GM19099 (cell line): ENCODE measurements at regions not wholly inside any gene's neighbourhood (a gene's known extent, or its start where the extent isn't known, plus 50 kb on each side); places are given as distances from the start of the nearest gene placed in this dataset.

Experiments used
- POLR2A ChIP-seq: IDR thresholded peaks from 3 replicates; pipeline ENCODE4 v1.6.1; 2011; ENCODE audit warnings: low read depth; ENCODE audit not compliant: insufficient read length; ENCODE audit errors: extremely low read depth

DNA sequence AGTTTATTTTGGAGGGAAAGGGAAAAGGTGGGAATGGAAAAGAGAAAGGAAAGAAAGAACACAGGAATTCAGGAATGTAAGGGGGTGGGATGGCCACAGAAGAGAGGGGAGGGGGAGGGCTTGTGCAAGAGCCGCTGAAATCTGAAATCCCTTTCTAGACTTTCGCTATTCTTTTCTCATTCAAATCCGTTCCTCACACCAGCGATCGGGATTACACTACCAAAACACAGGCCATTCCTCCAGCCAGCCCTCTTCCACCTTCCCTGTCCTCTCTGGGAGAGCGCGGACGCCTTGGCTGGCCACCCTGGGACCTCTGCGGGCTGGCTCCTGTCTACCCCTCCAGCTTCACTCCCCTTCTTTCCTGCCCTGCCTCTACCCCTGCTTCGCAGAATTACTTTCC lies 102.3 kb downstream of the CDCA7 start:
- no peak for TF ChIP-seq POLR2A

DNA sequence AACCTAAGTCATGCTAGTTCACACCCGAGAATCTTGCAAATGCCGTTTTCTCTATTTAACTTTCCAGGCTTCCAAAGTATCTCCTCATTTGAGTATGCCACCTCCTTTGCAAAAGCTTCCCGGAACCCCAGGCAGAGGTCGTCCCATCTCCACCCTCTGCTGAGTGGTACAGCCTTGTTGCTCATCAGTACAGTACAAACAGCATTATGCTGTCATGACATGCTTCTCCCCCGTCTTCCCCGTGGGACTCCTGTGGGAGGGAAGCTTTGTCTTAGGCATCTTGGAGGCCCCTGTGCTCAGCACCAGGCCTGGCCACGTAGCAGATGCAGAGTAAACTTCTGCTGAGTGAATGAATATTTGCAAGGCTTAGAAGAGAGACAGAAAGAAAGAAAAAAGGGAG lies 102.7 kb downstream of the CDCA7 start:
- TF ChIP-seq POLR2A = no peak

DNA sequence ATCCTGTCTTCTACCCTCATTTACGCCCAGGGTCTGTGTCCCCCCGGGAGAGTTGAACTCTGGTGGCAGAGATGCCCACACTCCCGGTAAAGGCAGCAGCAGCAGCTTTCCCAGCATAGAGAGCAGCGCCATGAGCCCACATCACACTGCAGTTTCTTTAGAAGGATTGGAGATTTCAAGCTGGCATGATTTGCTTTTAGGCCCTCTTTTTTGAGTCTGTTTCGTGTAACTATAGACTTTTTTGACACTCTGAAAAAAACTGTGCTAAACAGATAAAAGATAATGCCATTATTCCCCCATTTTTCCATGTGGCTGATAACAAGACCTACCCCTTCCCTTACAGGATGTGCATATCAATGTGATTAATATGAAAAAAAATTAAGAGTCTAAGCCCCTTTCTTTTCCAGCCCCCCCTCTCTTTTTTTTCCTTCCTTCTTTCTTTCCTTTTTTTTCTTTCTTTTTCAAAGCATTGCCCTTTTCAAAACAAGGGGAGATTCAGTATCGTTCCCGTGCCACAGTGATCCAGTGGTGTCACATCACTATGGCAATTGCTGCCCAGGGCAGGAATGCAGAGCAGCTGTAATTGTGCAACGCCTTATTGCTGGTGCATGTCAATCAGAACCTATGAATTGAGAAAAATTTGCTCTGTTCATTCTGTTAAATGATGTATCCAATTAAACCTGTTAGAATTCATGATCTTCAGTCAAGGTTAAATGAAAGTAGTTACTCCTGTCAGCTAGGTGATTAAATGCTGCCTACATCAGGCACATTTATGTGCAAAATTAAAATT lies 104.5 kb downstream of the CDCA7 start:
- no peak for TF ChIP-seq POLR2A

DNA sequence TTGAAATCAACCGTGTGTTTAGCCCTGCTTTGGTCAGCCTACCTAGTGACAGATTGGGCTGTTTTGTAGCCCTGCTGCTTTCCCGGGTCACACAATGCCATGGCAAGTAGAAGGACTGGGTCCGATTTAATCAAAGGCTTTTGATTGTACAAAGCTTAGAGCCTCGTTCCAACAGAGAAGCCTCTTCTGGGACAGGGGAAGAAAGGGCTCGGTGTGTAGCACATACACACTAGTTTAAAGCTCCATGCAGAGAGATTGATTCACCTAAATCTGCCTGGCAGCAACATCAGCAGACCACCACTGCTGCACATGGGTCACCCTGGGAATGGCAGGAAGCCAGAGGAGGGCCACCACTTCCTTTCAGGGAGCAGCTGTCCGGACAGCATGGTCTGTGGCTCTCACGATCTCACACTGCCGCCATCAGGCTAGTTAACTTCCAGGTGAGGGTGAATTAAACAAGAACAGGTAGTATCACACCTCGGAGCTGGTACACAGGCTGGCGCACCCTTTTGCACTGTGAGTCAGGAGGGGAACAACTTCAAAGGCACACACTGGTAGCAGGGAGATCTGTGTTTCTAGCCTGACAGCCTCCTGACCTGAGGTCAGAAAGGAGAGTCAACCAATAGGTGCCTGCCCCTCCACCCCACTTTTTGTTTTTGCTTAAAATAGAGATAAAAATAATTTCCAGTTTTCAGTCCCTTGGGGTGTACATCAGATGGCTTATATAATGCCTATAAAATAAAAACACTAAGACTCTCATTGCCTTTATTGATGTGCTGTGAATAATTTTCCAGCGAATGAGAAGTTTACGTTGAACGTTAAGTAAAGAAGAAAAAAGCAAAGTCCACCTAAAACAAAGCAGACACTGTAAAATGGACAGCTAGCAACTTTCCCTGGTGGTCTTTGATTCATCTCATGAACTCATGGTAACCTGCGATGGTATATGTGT lies 108.5 kb downstream of the CDCA7 start:
- TF ChIP-seq POLR2A = no peak

DNA sequence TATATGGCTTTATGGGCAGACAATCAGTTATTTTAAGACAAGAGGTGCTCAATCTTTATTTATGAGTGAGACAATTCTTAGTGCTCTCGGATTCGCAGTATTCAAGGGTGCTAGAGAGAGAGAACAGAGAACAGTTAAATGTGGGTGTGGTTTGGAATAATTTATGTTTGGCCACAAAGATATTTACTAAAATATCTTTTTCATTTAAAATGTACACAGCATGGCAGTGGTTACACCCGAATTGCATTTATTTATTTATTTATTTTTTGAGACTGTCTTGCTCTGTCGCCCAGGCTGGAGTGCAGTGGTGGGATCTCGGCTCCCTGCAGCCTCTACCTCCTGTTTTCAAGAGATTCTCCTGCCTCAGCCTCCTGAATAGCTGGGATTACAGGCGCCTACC lies 109.2 kb downstream of the CDCA7 start:
- TF ChIP-seq POLR2A = no peak

DNA sequence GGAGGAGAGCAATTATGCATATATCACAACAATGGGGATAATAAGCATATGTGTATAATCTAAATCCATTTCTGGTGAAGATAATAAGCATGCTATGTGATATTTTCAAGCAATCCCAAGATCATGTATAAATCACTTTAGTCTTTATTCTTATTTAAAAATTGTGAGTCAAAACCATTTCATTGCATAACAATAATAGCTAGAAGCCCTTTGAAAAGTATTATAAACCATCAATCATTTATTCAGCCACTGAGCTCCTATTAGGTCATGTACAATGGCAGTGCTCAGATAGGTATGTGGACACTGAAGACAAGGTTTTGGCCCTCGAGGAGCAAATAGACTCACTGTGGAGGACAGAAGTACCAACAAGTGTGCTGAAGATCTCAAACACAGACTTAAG lies 113.1 kb downstream of the CDCA7 start:
- no peak for TF ChIP-seq POLR2A

DNA sequence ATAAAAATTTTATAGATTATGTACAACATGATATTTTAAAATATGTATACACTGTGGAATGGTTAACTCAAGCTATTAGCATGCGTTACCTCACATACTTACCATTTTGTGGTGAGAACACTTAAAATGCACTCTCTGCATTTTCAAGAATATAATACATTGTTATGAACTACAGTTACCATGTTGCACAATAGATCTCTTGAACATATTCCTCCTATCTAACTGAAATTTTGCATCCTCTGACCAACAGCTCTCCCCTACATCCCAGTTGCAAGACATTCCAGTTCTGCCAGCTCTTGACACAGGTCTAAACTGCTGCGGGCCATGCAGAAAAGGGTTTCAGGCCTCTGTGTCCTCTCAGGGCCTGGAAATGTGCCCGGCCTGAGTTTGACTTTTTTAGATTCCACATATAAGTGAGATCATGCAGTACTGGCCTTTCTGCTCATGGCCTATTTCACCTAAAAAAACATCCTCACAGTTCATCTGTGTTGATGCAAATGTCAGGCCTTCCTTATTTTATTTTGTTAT lies 113.7 kb downstream of the CDCA7 start:
- no peak for TF ChIP-seq POLR2A

DNA sequence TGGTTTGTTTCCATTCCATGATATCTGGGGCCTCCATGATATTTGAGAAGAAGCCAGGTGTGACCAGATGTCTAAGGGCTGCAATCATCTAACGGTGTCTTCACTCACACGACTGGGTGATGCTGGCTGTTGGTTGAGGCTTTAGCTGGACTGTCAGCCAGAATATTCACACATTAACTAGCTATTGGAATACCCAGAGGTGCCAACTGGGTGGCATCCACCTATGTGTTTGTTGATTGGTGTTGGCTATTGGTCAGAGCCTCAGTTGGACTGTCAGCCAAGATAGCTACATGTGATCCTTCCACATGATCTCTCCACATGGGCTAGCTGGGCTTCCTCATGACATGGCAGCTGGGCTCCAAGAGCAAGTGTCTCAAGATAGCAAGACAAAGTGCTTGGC lies 117.4 kb downstream of the CDCA7 start:
- TF ChIP-seq POLR2A = no peak

DNA sequence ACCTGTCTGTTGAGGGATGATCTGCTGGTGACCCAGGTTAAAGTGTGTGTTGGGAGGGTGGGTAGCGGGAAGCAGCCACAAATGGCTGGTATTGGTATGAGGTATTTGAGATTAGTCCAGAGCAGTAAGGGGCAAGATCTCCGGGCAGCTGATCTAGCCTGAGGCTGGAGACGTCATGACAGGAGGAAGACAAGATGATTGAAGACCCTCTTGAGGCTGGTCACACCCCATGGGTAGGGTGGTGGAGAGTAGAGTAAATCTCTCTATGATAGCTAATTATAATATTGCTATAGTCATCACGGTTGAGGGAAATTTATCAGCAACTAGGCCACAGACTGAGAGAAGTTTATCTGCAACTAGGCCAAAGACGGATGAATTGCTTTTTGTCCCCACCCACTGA lies 128.5 kb downstream of the CDCA7 start:
- no peak for TF ChIP-seq POLR2A

DNA sequence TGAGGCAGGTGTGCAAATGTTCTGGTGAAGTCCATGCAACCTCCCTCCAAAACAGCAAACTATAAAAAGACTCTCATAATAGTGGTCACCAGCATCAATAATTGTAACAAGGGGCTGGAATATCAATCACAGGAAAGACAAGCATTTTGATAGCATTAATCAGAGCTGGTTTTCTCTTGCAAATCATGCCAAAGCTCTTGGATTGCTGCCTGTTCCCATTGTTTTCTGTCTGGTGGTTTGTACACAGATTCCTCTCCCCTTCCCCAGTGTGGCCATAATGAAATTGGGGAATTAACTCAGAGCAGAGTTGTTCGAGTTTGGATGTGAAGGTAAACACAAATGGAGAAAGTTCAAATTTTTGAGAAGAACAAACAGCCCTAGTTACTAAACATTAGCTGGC lies 134.2 kb downstream of the CDCA7 start:
- TF ChIP-seq POLR2A = no peak

DNA sequence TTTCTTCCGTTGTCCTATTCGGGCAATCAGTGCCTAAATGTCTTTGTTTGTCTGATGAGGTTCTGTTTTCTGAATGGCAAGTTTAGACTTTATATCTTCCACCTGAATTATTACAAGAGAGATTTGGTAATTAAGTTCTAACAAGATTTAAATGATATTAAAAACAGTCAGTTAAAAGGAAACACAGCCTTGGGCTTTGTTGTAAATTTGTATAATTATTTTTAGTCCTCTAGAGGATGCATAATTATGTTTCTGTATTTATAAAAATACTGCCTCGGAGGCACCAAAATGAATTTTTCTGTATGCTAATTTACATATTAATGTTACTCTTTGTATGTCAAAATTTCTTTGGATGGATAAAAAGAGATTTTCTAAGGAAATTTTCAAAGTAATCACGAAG lies 136.7 kb downstream of the CDCA7 start:
- no peak for TF ChIP-seq POLR2A

DNA sequence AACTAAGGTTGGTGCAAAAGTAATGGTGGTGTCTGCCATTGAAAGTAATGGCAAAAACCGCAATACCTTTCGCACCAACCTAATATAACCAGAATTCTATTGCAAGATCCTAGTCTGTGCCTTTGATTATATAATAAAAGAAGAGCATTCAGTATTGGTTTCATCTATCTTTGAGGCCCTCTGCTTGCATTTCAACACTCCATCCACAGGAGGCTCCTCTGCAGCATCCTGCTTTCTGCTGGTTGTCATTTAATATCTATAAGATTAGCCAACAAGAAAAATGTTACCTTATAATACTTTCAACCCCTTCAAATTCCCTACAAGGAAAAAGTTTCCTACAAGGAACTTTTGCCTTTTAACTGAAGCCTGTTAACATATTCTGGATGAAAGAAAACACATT lies 139.2 kb downstream of the CDCA7 start:
- no peak for TF ChIP-seq POLR2A

DNA sequence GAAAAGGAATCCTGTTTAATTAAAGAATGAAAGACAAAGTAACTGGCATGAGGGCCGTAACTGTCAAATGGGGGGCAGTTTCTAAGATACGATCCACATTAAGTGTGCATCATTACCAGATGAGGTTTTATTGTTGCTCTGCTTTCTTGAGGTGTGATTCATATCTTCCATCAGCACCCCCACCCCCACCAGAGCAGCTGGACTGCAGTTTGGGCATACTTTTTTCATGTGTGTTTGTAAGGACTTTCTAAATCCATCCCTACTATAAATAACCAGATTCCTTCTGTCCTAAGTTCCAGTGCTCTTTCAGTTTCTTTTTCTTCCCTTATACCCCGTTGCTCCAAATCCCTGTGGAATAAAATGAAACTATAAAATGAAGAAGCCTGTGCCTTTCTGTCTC lies 142.1 kb downstream of the CDCA7 start:
- TF ChIP-seq POLR2A = no peak

DNA sequence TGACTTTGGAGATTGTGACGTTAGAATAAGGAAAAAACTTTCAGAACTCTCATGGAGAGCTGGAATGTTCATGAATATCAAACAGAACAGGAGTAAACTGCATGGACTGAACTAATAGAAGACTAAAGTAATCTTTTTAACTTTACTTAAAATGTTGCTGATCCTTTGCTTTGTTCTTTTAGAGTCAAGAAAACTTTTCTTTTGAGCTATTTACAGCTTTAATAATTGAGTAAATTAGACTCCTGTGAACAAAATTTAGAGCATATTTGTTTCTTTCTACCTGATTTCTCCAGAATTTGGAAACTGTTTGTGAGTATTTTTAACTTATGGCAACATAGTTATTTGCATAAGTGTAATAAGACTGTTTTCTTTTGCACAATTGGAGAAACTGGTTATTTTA lies 146.3 kb downstream of the CDCA7 start:
- no peak for TF ChIP-seq POLR2A

DNA sequence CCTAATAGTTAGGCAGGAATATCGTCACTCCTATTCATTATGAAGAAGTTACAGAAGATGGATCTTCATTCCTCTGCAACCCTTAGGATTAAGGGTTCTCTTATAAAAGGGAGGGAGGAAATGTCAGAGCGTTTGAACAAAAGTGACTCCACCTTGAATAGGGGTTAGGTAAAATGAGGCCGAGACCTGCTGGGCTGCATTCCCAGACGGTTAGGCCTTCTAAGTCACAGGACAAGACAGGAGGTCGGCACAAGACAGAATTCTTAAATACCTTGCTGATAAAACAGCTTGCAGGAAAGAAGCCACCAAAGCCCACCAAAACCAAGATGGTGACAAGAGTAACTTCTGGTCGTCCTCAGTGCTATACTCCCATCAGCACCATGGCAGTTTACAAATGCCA lies 147.6 kb downstream of the CDCA7 start:
- no peak for TF ChIP-seq POLR2A

DNA sequence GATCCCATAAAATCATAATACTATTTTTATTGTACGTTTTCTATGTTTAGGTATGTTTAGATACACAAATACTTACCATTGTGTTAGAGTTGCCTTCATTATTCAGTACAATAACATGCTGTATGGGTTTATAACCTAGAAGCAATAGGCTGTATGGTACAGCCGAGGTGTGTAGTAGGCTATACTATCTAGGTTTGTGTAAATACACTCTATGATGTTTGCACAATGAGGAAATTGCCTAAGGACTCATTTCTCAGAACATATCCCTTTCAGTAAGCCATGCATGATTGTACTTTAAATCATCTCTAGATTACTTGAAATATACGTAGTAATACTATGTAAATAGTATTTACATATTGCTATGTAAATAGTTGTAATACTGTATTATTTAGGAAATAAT lies 156.7 kb downstream of the CDCA7 start:
- no peak for TF ChIP-seq POLR2A
